ENCODE measurements at regions not wholly inside any gene's neighbourhood (a gene's known extent, or its start where the extent isn't known, plus 50 kb on each side); places are given as distances from the start of the nearest gene placed in this dataset.

DNA sequence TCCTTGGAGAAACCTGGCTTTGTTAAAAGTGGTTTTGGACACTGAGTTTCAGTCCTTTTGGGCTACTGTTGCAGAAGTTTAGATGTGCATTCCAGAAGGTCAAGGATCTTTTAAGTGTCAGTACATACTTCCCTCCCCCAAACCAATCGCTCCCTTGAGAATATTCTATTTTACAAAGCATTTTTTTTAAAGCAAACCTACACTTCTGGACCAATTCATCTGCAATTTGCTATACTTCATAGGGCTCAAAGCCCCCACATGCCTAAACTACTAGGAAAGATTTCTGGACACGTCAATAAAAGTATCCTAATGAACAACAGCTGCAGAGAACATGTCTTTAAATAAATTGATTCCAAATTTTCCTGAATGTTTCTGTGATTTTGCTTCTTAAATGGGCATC is 157.6 kb downstream of the RDH14 start:
- no peaks in the 10 kb centered on the region for H3K27me3 ChIP-seq (ENCODE audit: control insufficient read depth, insufficient read depth, low read length)
- H3K27ac ChIP-seq (ENCODE audit: low read depth, low read length), result no peak overlapping the region
- no peaks in the 10 kb centered on the region for H3K9me3 ChIP-seq (ENCODE audit: control insufficient read depth, insufficient read depth, low read length)
- no peak overlapping the region for H3K9ac ChIP-seq (ENCODE audit: low read depth, low read length)
- no peaks in the 10 kb centered on the region for H3K36me3 ChIP-seq (ENCODE audit: control insufficient read depth, insufficient read depth, low read length)
- H3K4me1 ChIP-seq (ENCODE audit: control insufficient read depth, insufficient read depth, low read length), result peaks cover 7% of the 10 kb centered on the region; the same call in 1 of the 2 replicates
- H3K4me3 ChIP-seq (ENCODE audit: low read depth, low read length), result no peak overlapping the region

DNA sequence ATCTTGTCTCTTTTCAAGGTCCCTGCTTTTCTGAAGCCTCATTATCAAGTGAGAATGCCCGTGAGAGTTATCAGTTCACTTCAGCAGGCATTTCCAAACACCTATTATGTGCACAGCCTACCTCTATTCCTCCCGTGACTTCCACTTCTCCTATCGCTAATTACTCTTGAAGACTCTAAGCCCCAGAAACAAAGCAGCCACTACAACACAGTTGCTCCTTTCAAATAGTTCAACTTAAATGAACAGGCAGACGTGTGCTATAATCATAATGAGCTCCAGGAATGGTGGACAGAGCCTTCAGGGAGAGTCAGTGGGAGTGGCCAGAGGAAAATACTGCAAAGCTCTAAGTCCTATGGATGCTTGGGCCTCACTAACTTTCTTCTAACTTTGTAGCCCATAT is 159.0 kb downstream of the RDH14 start:
- peaks cover 7% of the 10 kb centered on the region; the same call in 1 of the 2 replicates for H3K4me1 ChIP-seq (ENCODE audit: control insufficient read depth, insufficient read depth, low read length)
- no peaks in the 10 kb centered on the region for H3K9me3 ChIP-seq (ENCODE audit: control insufficient read depth, insufficient read depth, low read length)
- H3K9ac ChIP-seq (ENCODE audit: low read depth, low read length), result no peak overlapping the region
- no peak overlapping the region for H3K27ac ChIP-seq (ENCODE audit: low read depth, low read length)
- no peaks in the 10 kb centered on the region for H3K27me3 ChIP-seq (ENCODE audit: control insufficient read depth, insufficient read depth, low read length)
- no peaks in the 10 kb centered on the region for H3K36me3 ChIP-seq (ENCODE audit: control insufficient read depth, insufficient read depth, low read length)
- no peak overlapping the region for H3K4me3 ChIP-seq (ENCODE audit: low read depth, low read length)

DNA sequence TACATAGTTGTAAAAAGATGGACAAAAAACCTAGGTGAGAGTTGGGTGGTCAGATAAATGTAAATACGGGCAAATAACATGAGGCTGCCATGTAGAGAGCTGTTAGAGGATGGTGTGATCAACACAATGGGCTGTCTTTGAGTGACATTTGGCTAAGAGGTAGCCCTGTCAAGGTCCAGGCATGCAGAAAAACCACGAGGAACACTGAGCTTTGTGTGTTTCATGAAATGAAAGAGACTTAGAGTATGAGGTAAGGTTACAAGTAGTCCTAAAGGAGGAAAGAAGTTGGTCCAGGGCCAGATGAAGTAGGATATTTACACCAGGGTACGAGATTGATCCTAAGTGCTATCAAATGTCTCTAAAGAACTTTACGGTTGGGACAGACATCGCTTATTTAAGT is 160.9 kb downstream of the RDH14 start:
- Histone ChIP-seq H3K9me3 (ENCODE audit: control insufficient read depth, insufficient read depth, low read length) (no peaks in the 10 kb centered on the region), H3K27ac (ENCODE audit: low read depth, low read length) (no peak overlapping the region), H3K4me3 (ENCODE audit: low read depth, low read length) (no peak overlapping the region), H3K9ac (ENCODE audit: low read depth, low read length) (no peak overlapping the region), H3K36me3 (ENCODE audit: control insufficient read depth, insufficient read depth, low read length) (no peaks in the 10 kb centered on the region), H3K27me3 (ENCODE audit: control insufficient read depth, insufficient read depth, low read length) (no peaks in the 10 kb centered on the region), H3K4me1 (ENCODE audit: control insufficient read depth, insufficient read depth, low read length) (no peaks in the 10 kb centered on the region)

DNA sequence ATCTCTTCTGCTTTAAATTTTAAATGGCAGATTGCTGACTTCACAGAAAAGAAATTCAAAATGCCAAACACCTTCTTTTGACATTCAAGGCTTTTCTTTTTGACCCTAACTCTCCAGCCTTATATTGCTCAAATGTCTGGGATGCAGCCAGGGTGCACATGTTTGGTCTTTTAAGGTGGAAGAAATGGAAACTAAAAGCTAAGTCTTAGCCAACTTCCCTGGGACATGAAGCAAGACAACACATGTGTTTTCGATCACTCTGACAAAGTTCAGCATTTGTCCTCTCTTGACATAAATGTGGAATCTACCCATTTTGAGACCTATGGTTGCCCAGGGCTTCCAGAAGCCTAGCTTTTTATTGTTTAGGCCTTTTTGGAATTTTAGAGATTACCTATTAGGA is 161.6 kb downstream of the RDH14 start:
- Histone ChIP-seq H3K27me3 (ENCODE audit: control insufficient read depth, insufficient read depth, low read length) (no peaks in the 10 kb centered on the region), H3K9me3 (ENCODE audit: control insufficient read depth, insufficient read depth, low read length) (no peaks in the 10 kb centered on the region), H3K9ac (ENCODE audit: low read depth, low read length) (no peak overlapping the region), H3K4me3 (ENCODE audit: low read depth, low read length) (no peak overlapping the region), H3K36me3 (ENCODE audit: control insufficient read depth, insufficient read depth, low read length) (no peaks in the 10 kb centered on the region), H3K4me1 (ENCODE audit: control insufficient read depth, insufficient read depth, low read length) (no peaks in the 10 kb centered on the region), H3K27ac (ENCODE audit: low read depth, low read length) (no peak overlapping the region)

DNA sequence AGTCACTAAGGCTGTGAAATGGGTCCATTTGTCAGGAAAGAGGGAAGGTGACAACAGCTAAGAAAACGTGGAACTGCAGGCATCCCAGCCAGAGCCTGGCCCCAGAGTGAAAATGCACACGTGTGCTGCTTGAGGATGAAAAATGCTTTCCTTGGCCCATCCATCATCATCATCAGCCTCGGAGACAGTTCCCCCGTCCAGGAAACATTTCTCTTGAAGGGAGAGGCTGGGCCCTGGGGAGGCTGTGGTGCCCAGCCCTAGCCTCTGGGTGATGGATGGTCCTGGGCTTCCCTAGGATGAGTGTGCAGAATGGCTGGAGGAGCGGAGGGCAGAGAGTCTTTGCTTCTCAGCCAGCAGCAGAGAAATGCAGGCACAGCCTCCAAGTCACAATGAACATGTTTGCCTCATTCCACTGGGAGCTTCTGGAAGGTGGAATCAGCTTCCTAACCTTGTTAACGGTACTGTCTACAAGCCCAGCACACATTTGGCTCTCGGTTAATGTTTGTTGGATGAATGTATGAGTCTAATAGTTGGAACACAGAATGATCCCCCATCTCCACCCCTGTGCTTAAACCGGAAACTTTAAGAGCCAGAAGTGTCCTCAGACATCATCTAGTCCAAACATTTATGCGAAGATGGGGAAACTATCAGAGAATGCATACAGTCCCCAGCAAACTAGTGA is 164.0 kb downstream of the RDH14 start:
- Histone ChIP-seq H3K27me3 (ENCODE audit: control insufficient read depth, insufficient read depth, low read length) (no peaks in the 10 kb centered on the region), H3K9ac (ENCODE audit: low read depth, low read length) (no peak overlapping the region), H3K9me3 (ENCODE audit: control insufficient read depth, insufficient read depth, low read length) (no peaks in the 10 kb centered on the region), H3K4me3 (ENCODE audit: low read depth, low read length) (no peak overlapping the region), H3K36me3 (ENCODE audit: control insufficient read depth, insufficient read depth, low read length) (no peaks in the 10 kb centered on the region), H3K4me1 (ENCODE audit: control insufficient read depth, insufficient read depth, low read length) (no peaks in the 10 kb centered on the region), H3K27ac (ENCODE audit: low read depth, low read length) (no peak overlapping the region)

DNA sequence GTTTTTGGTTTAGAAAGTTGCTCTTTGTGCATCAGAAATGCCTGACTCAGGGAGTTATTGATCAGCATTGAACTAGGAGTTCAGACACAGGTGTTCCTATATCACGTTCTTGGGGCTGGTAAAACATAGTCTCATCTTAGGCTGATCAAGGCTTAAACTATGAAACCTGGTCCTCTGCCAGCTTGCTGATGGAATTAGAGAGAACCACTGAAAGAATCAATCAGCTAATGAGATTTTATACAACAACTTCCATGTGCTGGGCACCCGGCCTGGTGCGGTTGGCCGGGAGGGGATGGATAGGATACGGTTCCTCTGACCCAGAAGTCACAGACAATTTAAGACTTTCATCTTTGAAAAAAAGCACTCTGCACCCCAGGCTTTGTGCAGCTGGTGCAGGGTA is 164.9 kb downstream of the RDH14 start:
- no peaks in the 10 kb centered on the region for H3K9me3 ChIP-seq (ENCODE audit: control insufficient read depth, insufficient read depth, low read length)
- H3K4me1 ChIP-seq (ENCODE audit: control insufficient read depth, insufficient read depth, low read length), result no peaks in the 10 kb centered on the region
- no peaks in the 10 kb centered on the region for H3K27me3 ChIP-seq (ENCODE audit: control insufficient read depth, insufficient read depth, low read length)
- no peak overlapping the region for H3K4me3 ChIP-seq (ENCODE audit: low read depth, low read length)
- no peak overlapping the region for H3K27ac ChIP-seq (ENCODE audit: low read depth, low read length)
- H3K36me3 ChIP-seq (ENCODE audit: control insufficient read depth, insufficient read depth, low read length), result no peaks in the 10 kb centered on the region
- no peak overlapping the region for H3K9ac ChIP-seq (ENCODE audit: low read depth, low read length)

DNA sequence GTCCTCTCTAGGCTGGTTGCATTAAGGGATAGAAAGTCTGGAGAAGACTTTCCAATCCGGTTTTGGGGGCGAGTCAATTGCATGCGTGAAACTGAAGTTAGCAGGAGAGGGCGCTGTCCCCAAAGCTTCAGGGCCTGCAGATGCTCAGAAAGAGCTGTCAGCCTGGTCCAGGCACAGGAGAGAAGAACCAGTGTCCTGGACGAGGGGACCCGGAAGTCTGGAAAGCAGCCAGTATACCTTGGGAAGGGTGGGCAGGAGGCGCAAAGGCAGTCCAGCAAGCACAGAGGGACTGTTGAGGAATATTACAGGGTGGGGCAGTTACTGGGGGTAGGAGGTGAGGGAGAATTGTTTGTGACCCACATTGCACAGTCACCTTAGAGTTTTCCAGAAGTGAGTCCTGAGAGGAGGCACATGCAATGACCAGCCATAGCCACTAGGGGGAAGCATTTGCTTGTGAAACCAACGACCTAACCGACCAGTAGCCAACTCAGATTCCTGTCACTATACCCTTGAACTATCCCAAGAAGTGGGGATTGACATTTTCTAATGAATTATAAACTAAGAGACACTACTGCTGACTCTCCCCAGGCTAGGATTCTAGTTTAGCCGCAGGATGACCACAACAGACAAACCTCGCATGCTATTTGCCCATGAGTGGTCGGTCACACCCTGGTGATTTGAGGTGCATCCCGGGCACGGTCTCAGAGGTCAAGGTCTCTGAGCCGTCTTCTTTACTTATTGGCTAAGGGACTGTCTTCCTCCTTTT is 172.8 kb downstream of the RDH14 start:
- H3K4me1 ChIP-seq (ENCODE audit: control insufficient read depth, insufficient read depth, low read length), result no peaks in the 10 kb centered on the region
- no peaks in the 10 kb centered on the region for H3K36me3 ChIP-seq (ENCODE audit: control insufficient read depth, insufficient read depth, low read length)
- no peaks in the 10 kb centered on the region for H3K27me3 ChIP-seq (ENCODE audit: control insufficient read depth, insufficient read depth, low read length)
- no peaks in the 10 kb centered on the region for H3K9me3 ChIP-seq (ENCODE audit: control insufficient read depth, insufficient read depth, low read length)
- no peak overlapping the region for H3K4me3 ChIP-seq (ENCODE audit: low read depth, low read length)
- no peak overlapping the region for H3K9ac ChIP-seq (ENCODE audit: low read depth, low read length)
- H3K27ac ChIP-seq (ENCODE audit: low read depth, low read length), result no peak overlapping the region

DNA sequence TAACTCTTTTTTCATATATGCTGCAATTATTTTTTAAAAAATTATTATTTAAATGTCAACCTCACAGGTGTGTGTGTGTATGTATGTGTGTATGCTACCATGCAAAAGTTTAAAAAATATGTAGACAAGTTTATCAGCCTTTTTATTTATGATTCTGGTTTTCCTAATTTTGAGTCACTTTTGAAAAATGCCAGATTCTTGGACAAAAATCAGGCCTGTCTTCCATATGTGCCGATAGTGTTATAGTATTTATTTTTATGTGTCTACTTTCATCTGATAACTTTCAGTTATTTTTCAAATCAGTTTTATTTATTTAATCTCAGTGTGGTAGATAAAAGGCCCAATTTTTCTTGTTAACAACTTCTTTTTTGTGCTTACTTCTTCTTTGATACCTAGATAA is 176.2 kb downstream of the RDH14 start:
- no peak overlapping the region for H3K4me3 ChIP-seq (ENCODE audit: low read depth, low read length)
- H3K36me3 ChIP-seq (ENCODE audit: control insufficient read depth, insufficient read depth, low read length), result no peaks in the 10 kb centered on the region
- no peaks in the 10 kb centered on the region for H3K27me3 ChIP-seq (ENCODE audit: control insufficient read depth, insufficient read depth, low read length)
- H3K9ac ChIP-seq (ENCODE audit: low read depth, low read length), result no peak overlapping the region
- no peak overlapping the region for H3K27ac ChIP-seq (ENCODE audit: low read depth, low read length)
- no peaks in the 10 kb centered on the region for H3K4me1 ChIP-seq (ENCODE audit: control insufficient read depth, insufficient read depth, low read length)
- H3K9me3 ChIP-seq (ENCODE audit: control insufficient read depth, insufficient read depth, low read length), result no peaks in the 10 kb centered on the region

DNA sequence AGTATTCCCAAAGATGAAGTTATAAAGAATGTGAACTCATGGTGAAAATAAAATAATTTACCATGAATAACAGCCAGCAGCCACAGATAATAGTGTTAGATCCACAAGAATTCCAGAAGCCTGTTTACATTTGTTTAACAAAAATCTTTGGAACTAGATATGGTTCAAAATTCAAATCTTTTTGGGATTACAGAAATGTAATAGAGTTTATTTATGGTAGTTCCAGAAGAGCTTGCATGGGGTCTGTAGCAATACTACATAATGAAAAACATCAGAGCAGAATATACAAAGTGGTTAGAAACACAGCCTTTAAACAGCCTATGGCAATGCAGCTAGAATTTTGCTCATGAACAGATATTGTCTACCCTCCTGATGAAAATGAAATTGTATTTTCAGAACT is 179.1 kb downstream of the RDH14 start:
- Histone ChIP-seq H3K9me3 (ENCODE audit: control insufficient read depth, insufficient read depth, low read length) (no peaks in the 10 kb centered on the region), H3K9ac (ENCODE audit: low read depth, low read length) (no peak overlapping the region), H3K36me3 (ENCODE audit: control insufficient read depth, insufficient read depth, low read length) (no peaks in the 10 kb centered on the region), H3K27ac (ENCODE audit: low read depth, low read length) (no peak overlapping the region), H3K27me3 (ENCODE audit: control insufficient read depth, insufficient read depth, low read length) (no peaks in the 10 kb centered on the region), H3K4me1 (ENCODE audit: control insufficient read depth, insufficient read depth, low read length) (no peaks in the 10 kb centered on the region), H3K4me3 (ENCODE audit: low read depth, low read length) (no peak overlapping the region)

DNA sequence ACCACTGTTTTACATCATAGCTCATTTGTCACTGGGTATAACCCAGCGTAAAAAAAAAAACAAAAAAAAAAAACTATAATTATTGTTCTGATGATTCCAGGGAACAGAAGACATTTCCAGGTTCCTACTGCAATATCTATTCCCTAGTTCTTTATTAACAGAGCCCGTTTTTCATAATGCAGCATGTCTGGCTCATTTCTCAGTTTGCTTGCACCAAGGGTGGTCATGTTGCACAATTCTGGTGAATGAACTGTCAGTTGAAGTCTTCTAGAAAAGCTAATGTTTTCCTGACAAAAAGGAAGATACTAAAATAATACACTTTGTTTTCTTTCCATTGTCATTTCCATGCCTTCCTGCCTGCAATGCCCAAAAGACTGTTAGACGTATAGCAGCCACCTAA is 180.1 kb downstream of the RDH14 start:
- H3K27ac ChIP-seq (ENCODE audit: low read depth, low read length), result no peak overlapping the region
- H3K27me3 ChIP-seq (ENCODE audit: control insufficient read depth, insufficient read depth, low read length), result no peaks in the 10 kb centered on the region
- H3K9ac ChIP-seq (ENCODE audit: low read depth, low read length), result no peak overlapping the region
- no peaks in the 10 kb centered on the region for H3K4me1 ChIP-seq (ENCODE audit: control insufficient read depth, insufficient read depth, low read length)
- H3K9me3 ChIP-seq (ENCODE audit: control insufficient read depth, insufficient read depth, low read length), result no peaks in the 10 kb centered on the region
- no peaks in the 10 kb centered on the region for H3K36me3 ChIP-seq (ENCODE audit: control insufficient read depth, insufficient read depth, low read length)
- H3K4me3 ChIP-seq (ENCODE audit: low read depth, low read length), result no peak overlapping the region

DNA sequence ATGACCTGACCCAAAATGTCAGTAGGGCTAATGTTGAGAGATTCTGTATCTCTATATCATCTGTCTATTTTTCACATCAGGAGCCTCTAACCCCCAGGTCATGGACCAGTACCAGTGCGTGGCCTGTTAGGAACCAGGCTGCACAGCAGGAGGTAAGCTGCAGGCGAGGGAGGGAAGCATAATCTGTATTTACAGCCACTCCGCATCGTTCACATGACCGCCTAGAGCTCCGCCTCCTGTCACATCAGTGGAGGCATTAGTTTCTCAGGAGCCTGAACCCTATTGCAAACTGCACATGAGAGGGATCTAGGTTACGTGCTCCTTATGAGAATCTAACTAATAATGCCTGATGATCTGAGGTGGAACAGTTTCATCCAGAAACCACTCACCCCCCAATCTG is 180.6 kb downstream of the RDH14 start:
- no peaks in the 10 kb centered on the region for H3K4me1 ChIP-seq (ENCODE audit: control insufficient read depth, insufficient read depth, low read length)
- H3K27ac ChIP-seq (ENCODE audit: low read depth, low read length), result no peak overlapping the region
- no peaks in the 10 kb centered on the region for H3K9me3 ChIP-seq (ENCODE audit: control insufficient read depth, insufficient read depth, low read length)
- H3K36me3 ChIP-seq (ENCODE audit: control insufficient read depth, insufficient read depth, low read length), result no peaks in the 10 kb centered on the region
- no peak overlapping the region for H3K4me3 ChIP-seq (ENCODE audit: low read depth, low read length)
- H3K9ac ChIP-seq (ENCODE audit: low read depth, low read length), result no peak overlapping the region
- no peaks in the 10 kb centered on the region for H3K27me3 ChIP-seq (ENCODE audit: control insufficient read depth, insufficient read depth, low read length)

Measured in HUES48 (cell line).